A673 (cell line): ENCODE measurements at regions not wholly inside any gene's neighbourhood (a gene's known extent, or its start where the extent isn't known, plus 50 kb on each side); places are given as distances from the start of the nearest gene placed in this dataset.

ENCODE experiments used
- BruUV-seq: library from RNA; stranded (reverse); fragments of 400-500 nt; replicated peaks from 2 replicates; lab custom pipeline; 2021; lab: Mats Ljungman, UMichigan
- CTCF ChIA-PET: fragments of 300-600 bp; sonication (Branson Sonifier 250); formaldehyde crosslinking; loops from one replicate; lab custom pipeline; 2022; ENCODE audit warnings: antibody characterized with exemption; lab: Charles Lee
- POLR2A ChIA-PET: fragments of 300-600 bp; sonication (Branson Sonifier 250); formaldehyde crosslinking; loops from one replicate; lab custom pipeline; 2022; ENCODE audit warnings: antibody characterized with exemption; ENCODE audit not compliant: low non-redundant PET; lab: Charles Lee
- DNase-seq: peaks from one replicate; pipeline ENCODE4 v3.0.0-alpha.2; 2015; ENCODE audit warnings: low spot score
- H3K27ac ChIP-seq: fragments of 200-600 bp; sonication (generic); 2 replicates; pipeline ENCODE4 v1.5.1; 2016; ENCODE audit warnings: mixed run types, low read depth, mild to moderate bottlenecking, mixed read lengths, antibody characterized with exemption, low read length; ENCODE audit not compliant: poor library complexity, severe bottlenecking
- H3K27me3 ChIP-seq: fragments of 200-600 bp; sonication (generic); replicated peaks from 2 replicates; pipeline ENCODE4 v1.6.1; 2017; ENCODE audit warnings: mixed run types, low read depth, mild to moderate bottlenecking, mixed read lengths, antibody characterized with exemption, low read length; ENCODE audit not compliant: insufficient read depth, poor library complexity
- H3K36me3 ChIP-seq: fragments of 200-600 bp; sonication (generic); 2 replicates; pipeline ENCODE4 v1.6.1; 2016; ENCODE audit warnings: mixed run types, mild to moderate bottlenecking, mixed read lengths, antibody characterized with exemption, low read length; ENCODE audit not compliant: insufficient read depth, poor library complexity, severe bottlenecking
- H3K4me1 ChIP-seq: fragments of 200-600 bp; sonication (generic); 2 replicates; pipeline ENCODE4 v1.6.1; 2017; ENCODE audit warnings: mixed run types, mild to moderate bottlenecking, mixed read lengths, antibody characterized with exemption, low read length; ENCODE audit not compliant: insufficient read depth, poor library complexity, severe bottlenecking
- H3K4me3 ChIP-seq: fragments of 200-600 bp; sonication (generic); 2 replicates; pipeline ENCODE4 v1.5.1; 2016; ENCODE audit warnings: low read depth, mixed run types, mild to moderate bottlenecking, mixed read lengths, low read length; ENCODE audit not compliant: poor library complexity, severe bottlenecking
- H3K9me3 ChIP-seq: fragments of 200-600 bp; sonication (generic); 2 replicates; pipeline ENCODE4 v1.6.1; 2016; ENCODE audit warnings: mixed run types, low read depth, mild to moderate bottlenecking, mixed read lengths, antibody characterized with exemption, low read length; ENCODE audit not compliant: poor library complexity, severe bottlenecking
- EZH2 ChIP-seq: fragments of 200-600 bp; sonication (generic); IDR thresholded peaks from 2 replicates; pipeline ENCODE4 v1.6.1; 2017; ENCODE audit warnings: borderline replicate concordance, low read depth, mild to moderate bottlenecking, mixed read lengths, antibody characterized with exemption, low read length; ENCODE audit not compliant: poor library complexity, severe bottlenecking
- intact Hi-C: fragments of 100-400 bp; cut with micrococcal nuclease; formaldehyde crosslinking; loops from one replicate; pipeline ENCODE4 v1.10.0; 2022; ENCODE audit not compliant: unreplicated experiment
- TF ChIP-seq, protein P1 (sequence below): fragments of 300-800, 200-600 bp; sonication (generic); conservative IDR thresholded peaks from 2 replicates; pipeline ENCODE4 v1.5.1; 2017; ENCODE audit warnings: low read depth, mild to moderate bottlenecking, antibody characterized with exemption, low read length, moderate library complexity, mixed read lengths

DNA sequence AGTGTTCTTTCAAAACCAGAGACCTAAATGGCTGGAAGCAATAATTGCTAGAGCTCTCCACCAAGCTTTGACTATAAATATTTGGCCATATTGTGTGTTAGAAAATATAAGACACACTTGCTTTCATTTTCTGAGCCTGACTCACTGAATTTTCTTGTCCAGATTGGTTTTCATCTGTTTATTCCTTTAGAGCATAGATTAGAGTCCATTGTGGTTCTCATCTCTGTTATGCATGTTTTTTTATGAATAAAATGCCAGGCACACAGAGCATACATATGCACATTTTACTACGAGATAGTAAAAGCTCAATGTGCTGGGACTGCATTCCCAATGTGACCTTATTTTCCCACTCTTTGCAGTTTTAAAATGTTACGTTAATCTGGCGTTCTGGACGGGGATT is 115.3 kb upstream of the MLIP start:
- CTCF ChIA-PET = no interaction called here
- intact Hi-C loops = no loop called here
- TF ChIP-seq, protein P1, sequence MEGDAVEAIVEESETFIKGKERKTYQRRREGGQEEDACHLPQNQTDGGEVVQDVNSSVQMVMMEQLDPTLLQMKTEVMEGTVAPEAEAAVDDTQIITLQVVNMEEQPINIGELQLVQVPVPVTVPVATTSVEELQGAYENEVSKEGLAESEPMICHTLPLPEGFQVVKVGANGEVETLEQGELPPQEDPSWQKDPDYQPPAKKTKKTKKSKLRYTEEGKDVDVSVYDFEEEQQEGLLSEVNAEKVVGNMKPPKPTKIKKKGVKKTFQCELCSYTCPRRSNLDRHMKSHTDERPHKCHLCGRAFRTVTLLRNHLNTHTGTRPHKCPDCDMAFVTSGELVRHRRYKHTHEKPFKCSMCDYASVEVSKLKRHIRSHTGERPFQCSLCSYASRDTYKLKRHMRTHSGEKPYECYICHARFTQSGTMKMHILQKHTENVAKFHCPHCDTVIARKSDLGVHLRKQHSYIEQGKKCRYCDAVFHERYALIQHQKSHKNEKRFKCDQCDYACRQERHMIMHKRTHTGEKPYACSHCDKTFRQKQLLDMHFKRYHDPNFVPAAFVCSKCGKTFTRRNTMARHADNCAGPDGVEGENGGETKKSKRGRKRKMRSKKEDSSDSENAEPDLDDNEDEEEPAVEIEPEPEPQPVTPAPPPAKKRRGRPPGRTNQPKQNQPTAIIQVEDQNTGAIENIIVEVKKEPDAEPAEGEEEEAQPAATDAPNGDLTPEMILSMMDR = no peak
- no peak for TF ChIP-seq EZH2

DNA sequence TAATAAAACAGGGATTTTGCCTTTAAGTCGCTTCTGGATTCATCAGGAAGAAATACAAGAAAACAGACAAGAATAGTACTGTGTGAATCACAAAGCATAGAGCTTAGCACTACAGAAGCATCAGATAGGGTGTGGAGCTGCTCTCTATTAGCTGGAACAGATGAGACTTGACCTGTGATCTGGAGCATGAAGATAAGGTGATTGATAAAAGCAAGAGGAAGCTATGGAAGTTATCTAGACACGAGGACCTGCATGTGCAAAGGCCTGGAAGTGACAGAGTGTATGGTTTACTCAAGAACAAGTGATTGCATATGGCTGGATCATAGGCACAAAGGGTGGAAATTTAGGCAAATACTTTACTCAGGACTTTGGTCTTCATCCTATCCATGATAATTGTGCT is 112.9 kb upstream of the MLIP start:
- ChIA-PET CTCF (no interaction called here), POLR2A (no interaction called here)
- TF ChIP-seq EZH2 = no peak
- TF ChIP-seq, protein P1 = no peak
- Histone ChIP-seq H3K4me3 (no peak overlapping the region), H3K36me3 (no peaks in the 10 kb centered on the region), H3K9me3 (no peaks in the 10 kb centered on the region), H3K27ac (no peak overlapping the region), H3K27me3 (no peaks in the 10 kb centered on the region), H3K4me1 (peaks cover 5% of the 10 kb centered on the region)
- no peak for DNase-seq
- BruUV-seq = no TSS peak
- intact Hi-C loops = no loop called here

More for the DNA sequence above, 115.3 kb upstream of the MLIP start:
- H3K36me3 ChIP-seq = no peaks in the 10 kb centered on the region
- no peak overlapping the region for H3K27ac ChIP-seq
- no peak for DNase-seq
- no peaks in the 10 kb centered on the region for H3K9me3 ChIP-seq
- POLR2A ChIA-PET = no interaction called here
- no peaks in the 10 kb centered on the region for H3K4me1 ChIP-seq
- H3K27me3 ChIP-seq = no peaks in the 10 kb centered on the region
- BruUV-seq = no TSS peak
- no peak overlapping the region for H3K4me3 ChIP-seq

DNA sequence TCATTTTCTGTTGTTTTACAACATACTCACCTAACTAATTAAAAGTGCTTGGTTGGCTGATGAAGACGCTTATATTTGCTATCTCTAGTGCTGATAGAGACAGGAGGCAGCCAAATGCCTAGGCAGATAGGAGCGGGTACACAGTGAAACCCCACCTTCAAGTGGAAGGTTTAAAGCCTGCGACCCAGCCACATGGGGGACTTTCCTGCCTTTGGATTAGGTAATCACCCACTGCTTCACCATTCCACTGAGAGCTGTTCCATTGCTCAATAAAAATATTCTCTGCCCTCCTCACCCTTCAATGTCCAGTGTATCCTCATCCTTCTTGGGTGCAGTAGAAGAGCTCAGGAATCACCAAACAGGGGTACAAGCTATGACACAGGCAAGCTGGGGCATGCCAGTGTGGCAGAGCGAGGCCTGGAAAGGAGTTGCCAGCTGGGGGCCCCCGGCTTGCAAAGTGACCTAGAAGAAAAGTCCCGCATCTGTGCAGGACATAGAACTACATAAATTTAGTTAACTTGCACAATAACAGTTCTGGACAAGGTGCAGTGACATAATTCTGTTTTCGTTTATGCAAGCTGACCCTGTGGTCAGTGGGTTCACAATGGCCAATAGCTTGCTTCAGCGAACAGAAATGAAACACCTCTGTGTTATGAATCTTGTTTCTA is 112.0 kb upstream of the MLIP start:
- no peak overlapping the region for H3K4me3 ChIP-seq
- H3K36me3 ChIP-seq = no peaks in the 10 kb centered on the region
- no peak overlapping the region for H3K27ac ChIP-seq
- H3K4me1 ChIP-seq = peaks cover 5% of the 10 kb centered on the region
- ChIA-PET CTCF (no interaction called here), POLR2A (no interaction called here)
- intact Hi-C loops = no loop called here
- BruUV-seq = no TSS peak
- no peaks in the 10 kb centered on the region for H3K9me3 ChIP-seq
- no peak for TF ChIP-seq EZH2
- TF ChIP-seq, protein P1 = no peak
- no peak for DNase-seq
- no peaks in the 10 kb centered on the region for H3K27me3 ChIP-seq
